Loucy (cell line): ENCODE measurements at regions not wholly inside any gene's neighbourhood (a gene's known extent, or its start where the extent isn't known, plus 50 kb on each side); places are given as distances from the start of the nearest gene placed in this dataset.
"Not testable (repeated sequence)": the region's sequence is repeated elsewhere in the genome, so short reads cannot be mapped to it uniquely, and the experiment has no call there.

Experiments
- H2AFZ ChIP-seq: fragments of 200-600 bp; sonication (generic); 2 replicates; pipeline ENCODE4 v1.6.0; 2016; ENCODE audit warnings: antibody characterized with exemption, mild to moderate bottlenecking, low read length, moderate library complexity
- H3F3A ChIP-seq: fragments of 200-600 bp; 2 replicates; pipeline ENCODE4 v1.6.0; 2016; ENCODE audit warnings: antibody characterized with exemption, low read depth, mild to moderate bottlenecking
- H3K27me3 ChIP-seq: fragments of 200-600 bp; sonication (generic); 2 replicates; pipeline ENCODE4 v1.6.1; 2014; ENCODE audit warnings: low read length, mild to moderate bottlenecking; ENCODE audit not compliant: insufficient read depth, poor library complexity, severe bottlenecking
- H3K36me3 ChIP-seq: fragments of 200-600 bp; sonication (generic); 2 replicates; pipeline ENCODE4 v1.6.1; 2016; ENCODE audit warnings: low read length; ENCODE audit not compliant: insufficient read depth
- H3K4me1 ChIP-seq: fragments of 200-600 bp; sonication (generic); 2 replicates; pipeline ENCODE4 v1.5.1; 2014; ENCODE audit warnings: low read length, mild to moderate bottlenecking; ENCODE audit not compliant: insufficient read depth, poor library complexity, severe bottlenecking
- H3K4me2 ChIP-seq: fragments of 200-600 bp; sonication (generic); 2 replicates; pipeline ENCODE4 v1.6.0; 2014; ENCODE audit warnings: antibody characterized with exemption, low read length, low read depth, mild to moderate bottlenecking; ENCODE audit not compliant: poor library complexity, severe bottlenecking
- H3K4me3 ChIP-seq: fragments of 200-600 bp; sonication (generic); 2 replicates; pipeline ENCODE4 v1.5.1; 2014; ENCODE audit warnings: low read length, mild to moderate bottlenecking, mixed read lengths; ENCODE audit not compliant: poor library complexity, severe bottlenecking
- H3K79me2 ChIP-seq: fragments of 200-600 bp; sonication (generic); 2 replicates; pipeline ENCODE4 v1.6.1; 2014; ENCODE audit warnings: low read length; ENCODE audit not compliant: insufficient read depth
- H3K9ac ChIP-seq: fragments of 200-600 bp; sonication (generic); 2 replicates; pipeline ENCODE4 v1.6.0; 2014; ENCODE audit warnings: mild to moderate bottlenecking, low read depth, low read length, moderate library complexity; ENCODE audit not compliant: poor library complexity, severe bottlenecking
- H3K9me2 ChIP-seq: fragments of 200-600 bp; sonication (generic); replicated peaks from 2 replicates; pipeline ENCODE4 v1.6.1; 2016; ENCODE audit warnings: low read depth, low read length, mixed read lengths
- H3K9me3 ChIP-seq: fragments of 200-600 bp; sonication (generic); 2 replicates; pipeline ENCODE4 v1.6.1; 2014; ENCODE audit warnings: mild to moderate bottlenecking, antibody characterized with exemption, low read length, low read depth; ENCODE audit not compliant: insufficient read depth
- H4K20me1 ChIP-seq: fragments of 200-600 bp; sonication (generic); 2 replicates; pipeline ENCODE4 v1.6.0; 2014; ENCODE audit warnings: antibody characterized with exemption, low read length, mild to moderate bottlenecking; ENCODE audit not compliant: insufficient read depth, poor library complexity, severe bottlenecking
- EZH2phosphoT487 ChIP-seq: fragments of 200-600 bp; IDR thresholded peaks from 2 replicates; pipeline ENCODE4 v1.6.1; 2018; ENCODE audit warnings: antibody characterized with exemption, mild to moderate bottlenecking, moderate library complexity, borderline replicate concordance
- TF ChIP-seq, protein P1 (sequence below): fragments of 200-600 bp; sonication (generic); conservative IDR thresholded peaks from 2 replicates; pipeline ENCODE4 v1.5.1; 2014; ENCODE audit warnings: mild to moderate bottlenecking, antibody characterized with exemption, low read length

DNA sequence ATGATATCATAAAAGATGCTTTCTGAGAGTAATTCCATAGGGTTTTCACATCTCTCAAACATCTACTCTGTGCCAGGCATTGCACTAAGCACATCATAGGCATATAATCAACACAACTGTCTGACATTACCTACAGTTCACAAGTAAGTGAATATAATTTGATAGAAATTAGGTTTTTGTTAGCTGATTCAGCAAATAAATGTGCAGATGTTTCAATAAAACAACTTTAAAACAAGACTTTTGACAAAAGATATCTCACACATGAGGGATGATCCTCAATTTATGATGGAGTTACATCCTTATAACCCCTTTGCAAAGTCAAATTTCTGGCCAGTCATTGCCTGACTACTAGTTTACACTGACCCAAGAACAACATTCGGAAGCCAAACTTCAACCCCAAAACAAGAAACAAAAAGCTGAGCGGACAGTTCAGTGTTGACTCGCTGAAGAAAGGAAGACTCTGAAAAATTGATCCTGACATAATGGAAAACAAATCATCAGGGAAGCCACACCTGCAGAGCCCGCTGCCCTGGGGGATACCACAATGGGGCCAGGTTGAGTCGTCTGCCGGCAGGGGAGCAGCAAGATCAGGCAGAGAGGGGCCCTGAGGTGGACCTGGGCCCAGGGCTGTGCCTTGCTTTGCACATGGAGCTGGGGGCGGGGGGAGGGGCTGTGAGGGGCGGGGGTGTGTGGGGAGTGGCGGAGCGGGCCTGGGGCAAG lies 739.2 kb upstream of the GJE1 start:
- Histone ChIP-seq H3K4me2 (no peak overlapping the region), H4K20me1 (no peaks in the 10 kb centered on the region), H3K79me2 (no peaks in the 10 kb centered on the region), H3F3A (no peaks in the 10 kb centered on the region), H3K36me3 (no peaks in the 10 kb centered on the region), H3K9me2 (no peaks in the 10 kb centered on the region), H3K27me3 (no peaks in the 10 kb centered on the region), H3K4me3 (no peak overlapping the region), H3K4me1 (no peaks in the 10 kb centered on the region), H2AFZ (no peak overlapping the region), H3K9ac (no peak overlapping the region), H3K9me3 (no peaks in the 10 kb centered on the region)
- TF ChIP-seq, protein P1, sequence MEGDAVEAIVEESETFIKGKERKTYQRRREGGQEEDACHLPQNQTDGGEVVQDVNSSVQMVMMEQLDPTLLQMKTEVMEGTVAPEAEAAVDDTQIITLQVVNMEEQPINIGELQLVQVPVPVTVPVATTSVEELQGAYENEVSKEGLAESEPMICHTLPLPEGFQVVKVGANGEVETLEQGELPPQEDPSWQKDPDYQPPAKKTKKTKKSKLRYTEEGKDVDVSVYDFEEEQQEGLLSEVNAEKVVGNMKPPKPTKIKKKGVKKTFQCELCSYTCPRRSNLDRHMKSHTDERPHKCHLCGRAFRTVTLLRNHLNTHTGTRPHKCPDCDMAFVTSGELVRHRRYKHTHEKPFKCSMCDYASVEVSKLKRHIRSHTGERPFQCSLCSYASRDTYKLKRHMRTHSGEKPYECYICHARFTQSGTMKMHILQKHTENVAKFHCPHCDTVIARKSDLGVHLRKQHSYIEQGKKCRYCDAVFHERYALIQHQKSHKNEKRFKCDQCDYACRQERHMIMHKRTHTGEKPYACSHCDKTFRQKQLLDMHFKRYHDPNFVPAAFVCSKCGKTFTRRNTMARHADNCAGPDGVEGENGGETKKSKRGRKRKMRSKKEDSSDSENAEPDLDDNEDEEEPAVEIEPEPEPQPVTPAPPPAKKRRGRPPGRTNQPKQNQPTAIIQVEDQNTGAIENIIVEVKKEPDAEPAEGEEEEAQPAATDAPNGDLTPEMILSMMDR, result no peak
- TF ChIP-seq EZH2phosphoT487, result no peak

DNA sequence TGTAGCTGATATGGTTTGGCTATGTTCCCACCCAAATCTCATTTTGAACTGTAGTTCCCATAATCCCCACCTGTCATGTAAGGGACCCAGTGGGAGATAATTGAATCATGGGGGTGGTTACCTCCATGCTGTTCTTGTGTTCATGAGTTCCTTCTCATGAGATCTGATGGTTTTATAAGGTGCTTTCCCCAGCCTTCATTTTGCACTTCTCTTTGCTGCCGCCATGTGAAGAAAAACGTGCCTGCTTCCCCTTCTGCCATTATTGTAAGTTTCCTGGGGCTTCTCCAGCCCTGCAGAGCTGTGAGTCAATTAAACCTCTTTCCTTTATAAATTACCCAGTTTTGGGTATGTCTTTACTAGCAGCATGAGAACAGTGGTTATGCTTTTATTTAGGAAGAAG lies 741.6 kb upstream of the GJE1 start:
- H3K27me3 ChIP-seq, H3K9ac ChIP-seq, H3K9me3 ChIP-seq, H2AFZ ChIP-seq, H3K36me3 ChIP-seq, H3K79me2 ChIP-seq, H3F3A ChIP-seq, H3K4me2 ChIP-seq, H4K20me1 ChIP-seq, H3K4me1 ChIP-seq, H3K9me2 ChIP-seq, H3K4me3 ChIP-seq: not testable (repeated sequence)

DNA sequence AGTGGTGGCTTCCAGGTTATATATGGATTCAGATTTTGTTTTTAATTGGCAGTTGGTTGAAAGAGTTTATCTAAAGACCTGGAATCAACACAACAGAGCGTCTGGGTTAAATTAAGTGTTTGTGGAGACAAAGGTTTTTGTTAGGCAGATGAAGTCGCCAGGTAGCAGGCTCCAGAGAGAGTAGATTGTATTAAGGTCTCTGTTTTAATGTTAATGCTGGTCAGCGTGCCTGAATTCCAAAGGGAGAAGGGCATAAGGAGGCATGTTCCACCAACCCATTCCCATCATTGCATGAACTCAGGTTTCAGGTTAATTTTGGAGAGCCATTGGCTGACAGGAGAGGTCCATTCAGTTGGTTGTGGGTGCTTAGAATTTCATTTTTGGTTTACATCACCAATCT lies 744.1 kb upstream of the GJE1 start:
- H3K9me2 ChIP-seq, result no peaks in the 10 kb centered on the region
- TF ChIP-seq, protein P1, result no peak
- no peak for TF ChIP-seq EZH2phosphoT487
- H4K20me1 ChIP-seq, result no peaks in the 10 kb centered on the region
- H3K4me1 ChIP-seq, result no peaks in the 10 kb centered on the region
- no peaks in the 10 kb centered on the region for H3K27me3 ChIP-seq
- H3K79me2 ChIP-seq, result no peaks in the 10 kb centered on the region
- H3K9ac ChIP-seq, result no peak overlapping the region
- no peaks in the 10 kb centered on the region for H3K36me3 ChIP-seq
- no peak overlapping the region for H2AFZ ChIP-seq
- H3F3A ChIP-seq, result no peaks in the 10 kb centered on the region
- no peak overlapping the region for H3K4me2 ChIP-seq
- no peak overlapping the region for H3K4me3 ChIP-seq
- no peaks in the 10 kb centered on the region for H3K9me3 ChIP-seq

DNA sequence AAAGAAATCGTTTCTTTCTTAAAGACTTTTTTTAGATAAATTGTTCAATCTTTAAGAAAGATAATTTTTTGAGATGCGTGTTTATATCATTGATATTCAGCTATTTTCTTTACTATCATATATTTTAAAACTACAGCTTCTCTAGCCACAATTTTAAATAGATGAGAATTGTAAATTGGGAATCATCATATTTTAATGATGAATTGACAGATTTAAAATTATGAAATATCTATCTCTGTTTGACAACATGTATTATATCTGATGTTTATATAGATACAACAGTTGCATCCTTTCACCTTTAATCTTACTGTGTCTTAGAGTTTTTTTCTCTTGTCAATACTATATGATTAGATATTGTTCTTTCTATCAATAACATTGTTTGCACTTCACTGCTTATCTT lies 762.3 kb upstream of the GJE1 start:
- H4K20me1 ChIP-seq, result no peaks in the 10 kb centered on the region
- no peaks in the 10 kb centered on the region for H3K9me3 ChIP-seq
- H3F3A ChIP-seq, result no peaks in the 10 kb centered on the region
- no peak overlapping the region for H3K4me2 ChIP-seq
- TF ChIP-seq EZH2phosphoT487, result no peak
- TF ChIP-seq, protein P1, result no peak
- no peak overlapping the region for H3K9ac ChIP-seq
- no peaks in the 10 kb centered on the region for H3K79me2 ChIP-seq
- no peak overlapping the region for H2AFZ ChIP-seq
- H3K27me3 ChIP-seq, result no peaks in the 10 kb centered on the region
- H3K36me3 ChIP-seq, result no peaks in the 10 kb centered on the region
- no peak overlapping the region for H3K4me3 ChIP-seq
- no peaks in the 10 kb centered on the region for H3K4me1 ChIP-seq
- H3K9me2 ChIP-seq, result no peaks in the 10 kb centered on the region

DNA sequence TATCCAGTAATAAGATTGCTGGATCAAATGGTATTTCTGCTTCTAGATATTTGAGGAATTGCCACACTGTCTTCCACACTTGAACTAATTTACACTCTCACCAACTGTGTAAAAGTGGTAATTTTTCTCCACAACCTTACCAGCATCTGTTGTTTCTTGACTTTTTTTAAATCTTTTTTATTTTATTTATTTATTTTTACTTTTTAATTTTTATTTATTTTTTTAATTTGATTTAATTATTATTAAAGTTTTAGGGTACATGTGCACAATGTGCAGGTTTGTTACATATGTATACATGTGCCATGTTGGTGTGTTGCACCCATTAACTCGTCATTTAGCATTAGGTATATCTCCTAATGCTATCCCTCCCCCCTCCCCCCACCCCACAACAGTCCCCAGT lies 765.9 kb upstream of the GJE1 start:
- H3K9me3 ChIP-seq, result not testable (repeated sequence)

More for the DNA sequence above, 765.9 kb upstream of the GJE1 start:
- not testable (repeated sequence) for H3K4me3 ChIP-seq, H3K36me3 ChIP-seq, H2AFZ ChIP-seq, H3K9me2 ChIP-seq, H3K4me2 ChIP-seq, H3F3A ChIP-seq, H3K27me3 ChIP-seq, H3K79me2 ChIP-seq, H3K4me1 ChIP-seq, H4K20me1 ChIP-seq, H3K9ac ChIP-seq
